HG03135 (cell line): ENCODE measurements at regions not wholly inside any gene's neighbourhood (a gene's known extent, or its start where the extent isn't known, plus 50 kb on each side); places are given as distances from the start of the nearest gene placed in this dataset.

Experiments used
- ATAC-seq: cut with Tn5 transposase; IDR thresholded peaks from one replicate; pipeline ENCODE4 v1.9.1; 2021; ENCODE audit warnings: mild to moderate bottlenecking, moderate library complexity; ENCODE audit not compliant: unreplicated experiment

DNA sequence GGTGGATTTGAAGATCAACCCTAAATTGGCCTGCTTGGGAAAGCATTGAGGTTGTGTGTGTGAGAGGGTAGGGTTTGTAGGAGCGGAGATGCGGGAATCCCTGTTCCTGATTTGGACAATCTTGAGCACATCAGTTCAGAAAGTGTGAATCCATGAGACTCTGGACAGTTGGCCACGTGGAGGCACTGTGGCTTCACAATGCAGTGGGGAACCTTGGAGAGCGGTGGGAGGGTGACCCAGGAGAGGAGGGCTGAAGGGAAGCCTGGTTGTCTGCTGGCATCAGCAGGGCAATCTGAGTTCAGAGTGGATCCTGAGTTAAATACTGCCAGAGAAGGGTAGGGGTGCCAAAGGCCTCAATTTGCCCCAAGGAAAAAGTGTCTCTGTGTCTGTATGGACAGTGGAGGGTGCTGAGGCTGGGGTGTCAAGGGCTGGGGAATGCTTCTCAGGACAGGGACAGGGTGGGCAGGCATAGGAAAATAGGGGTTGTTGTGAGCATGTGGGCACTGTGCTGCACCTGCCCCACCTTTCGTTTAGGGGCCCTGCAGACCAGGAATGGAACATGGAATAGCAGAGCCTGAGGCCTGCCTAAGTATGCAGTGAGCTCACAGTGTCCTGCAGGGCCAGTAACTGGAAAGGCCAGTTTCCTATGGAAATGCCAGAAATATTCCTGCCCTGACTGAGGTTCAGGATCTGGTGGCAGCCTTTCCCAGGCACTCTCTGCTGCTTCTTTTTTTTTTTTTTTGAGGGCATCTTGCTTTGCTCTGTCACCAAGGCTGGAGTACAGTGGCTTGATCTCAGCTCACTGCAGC is 162.9 kb upstream of the PRSS58 start:
- ATAC-seq, result no peak

DNA sequence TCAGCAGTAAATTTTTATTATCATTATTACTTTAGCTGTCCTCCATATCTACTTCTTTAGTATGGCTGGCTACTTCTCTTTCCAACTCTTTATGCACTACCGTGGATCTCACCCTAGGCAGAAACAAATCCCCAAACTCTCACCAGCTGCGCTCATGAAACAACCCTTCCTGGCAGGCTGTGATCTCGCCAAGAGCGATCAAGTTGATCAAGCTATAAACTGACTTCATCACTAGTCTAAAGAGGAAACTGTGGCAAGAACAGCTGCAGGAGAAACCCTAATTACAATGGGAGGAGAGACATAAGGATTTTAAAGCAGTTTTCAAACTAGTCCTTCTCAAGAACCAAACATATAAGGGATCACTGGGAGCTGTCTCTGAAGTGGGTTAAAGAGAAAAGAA is 160.5 kb upstream of the PRSS58 start:
- no peak for ATAC-seq

DNA sequence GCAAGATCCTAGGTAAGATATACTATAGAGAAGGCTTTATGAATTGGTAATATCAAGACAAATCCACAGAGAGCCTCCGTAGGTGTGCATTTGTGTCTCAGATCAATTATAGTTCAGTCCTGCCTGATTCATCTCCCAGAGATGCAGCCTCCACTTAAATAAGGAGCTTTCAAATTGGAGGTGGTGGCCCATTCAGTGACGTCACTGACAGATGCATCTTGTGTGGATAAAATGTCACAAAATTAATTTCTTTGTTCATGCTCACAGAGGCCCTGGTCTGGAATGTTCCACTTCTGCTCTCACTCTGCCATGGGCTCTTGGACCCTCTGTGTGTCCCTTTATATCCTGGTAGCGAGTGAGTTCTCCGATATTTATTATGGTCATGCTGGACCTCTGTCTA is 157.1 kb upstream of the PRSS58 start:
- ATAC-seq, result no peak

DNA sequence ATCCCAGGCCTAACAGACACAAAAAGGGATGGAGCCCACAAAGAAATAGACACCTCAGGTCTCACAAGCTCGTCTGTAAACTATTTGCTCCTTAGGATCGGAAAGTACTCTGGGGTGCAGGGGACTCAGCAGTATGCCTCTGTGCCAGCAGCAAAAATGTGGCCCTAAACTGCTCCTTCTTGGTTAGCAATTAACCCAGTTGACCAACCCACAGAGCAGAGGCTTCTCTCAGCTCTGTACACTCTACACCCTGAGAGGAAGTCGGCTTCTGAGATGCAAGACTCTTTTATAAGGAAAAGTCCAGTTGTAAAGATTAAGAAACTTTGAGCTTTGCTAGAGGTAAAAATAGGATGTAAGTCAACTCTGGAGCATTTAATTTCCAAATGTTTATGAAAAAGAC is 156.3 kb upstream of the PRSS58 start:
- peak; percentile 65 for ATAC-seq

DNA sequence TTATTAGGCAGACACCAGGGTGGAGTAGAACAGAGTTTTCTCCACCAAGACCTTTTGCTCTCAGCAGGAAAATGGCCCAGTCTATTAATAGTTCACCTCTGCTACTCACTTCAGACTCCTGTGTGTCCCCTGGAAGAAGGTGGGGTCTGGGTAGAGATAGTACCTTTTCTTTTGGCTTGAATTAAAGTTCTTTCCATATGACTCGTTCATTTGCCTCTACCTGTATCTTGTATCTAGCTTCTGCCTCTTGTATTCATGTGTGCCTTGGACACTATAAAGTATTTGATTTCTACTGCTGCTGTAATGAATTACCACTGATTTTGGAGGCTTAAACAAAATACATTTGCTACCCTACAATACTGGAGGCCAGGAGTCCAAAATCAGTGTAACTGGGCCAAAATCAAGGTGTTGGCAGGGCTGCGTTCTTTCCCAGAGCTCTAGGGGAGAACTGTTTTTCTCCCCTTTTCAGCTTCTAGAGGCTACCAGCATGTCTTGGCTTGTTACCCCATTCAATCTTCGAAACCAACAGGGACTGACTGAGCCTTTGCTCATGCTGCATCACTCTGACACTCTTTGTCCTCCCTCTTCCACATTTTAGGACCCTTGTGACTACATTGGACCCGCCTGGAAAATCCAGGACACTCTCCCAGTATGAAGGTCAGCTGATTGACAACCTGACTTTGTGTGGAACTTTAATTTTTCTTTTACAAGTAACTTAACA is 155.6 kb upstream of the PRSS58 start:
- peak; percentile 12 for ATAC-seq

DNA sequence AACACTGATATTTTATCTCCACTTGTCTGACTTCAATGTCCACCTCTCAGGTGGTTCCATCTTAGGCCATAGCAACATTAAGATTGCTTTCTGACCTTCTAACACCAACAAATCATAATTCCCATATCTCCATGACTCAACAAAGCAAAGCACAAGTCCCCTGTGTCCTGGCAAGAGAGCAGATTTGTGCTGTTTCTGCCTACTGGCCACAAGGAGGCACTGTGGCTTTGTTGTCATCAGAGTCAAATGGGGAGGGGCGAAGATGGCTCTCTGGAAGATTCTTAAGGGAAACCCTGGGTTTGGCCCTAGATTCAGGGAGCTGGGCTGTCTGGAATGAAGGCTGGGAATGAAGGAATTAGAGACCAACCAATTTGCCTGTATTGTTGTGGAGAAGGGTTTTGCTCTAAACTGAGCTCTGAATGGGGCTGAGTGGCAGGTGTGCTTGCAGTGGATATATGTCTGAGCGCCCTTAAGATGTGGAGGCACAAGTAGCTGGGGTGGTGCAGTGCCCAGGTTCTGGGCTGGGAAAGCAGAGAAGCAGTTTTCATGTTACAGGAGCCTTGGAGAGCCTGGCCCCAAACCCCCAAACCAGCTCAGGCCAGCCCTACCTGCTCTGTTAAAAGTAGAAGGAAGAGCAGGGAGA is 154.8 kb upstream of the PRSS58 start:
- ATAC-seq, result peak; percentile 79

DNA sequence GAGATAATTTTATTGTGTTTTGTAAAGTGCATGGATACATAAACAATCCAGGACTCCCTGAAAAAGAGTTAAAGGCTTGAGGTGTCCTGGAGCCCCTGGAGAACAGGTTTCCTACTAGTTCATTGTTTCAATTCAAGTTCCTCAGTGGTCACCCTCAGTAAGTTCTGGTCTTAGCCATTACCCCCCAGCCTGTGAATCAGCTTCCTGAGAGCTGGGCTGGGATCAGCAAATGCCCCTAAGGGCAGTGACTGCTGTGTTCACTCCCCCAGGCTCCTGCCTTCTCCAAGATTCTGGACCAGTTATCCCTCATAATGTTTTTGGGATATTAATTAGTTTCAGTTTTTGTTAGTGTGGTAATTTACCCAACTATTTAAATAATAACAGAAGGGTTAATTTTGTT is 151.6 kb upstream of the PRSS58 start:
- no peak for ATAC-seq

DNA sequence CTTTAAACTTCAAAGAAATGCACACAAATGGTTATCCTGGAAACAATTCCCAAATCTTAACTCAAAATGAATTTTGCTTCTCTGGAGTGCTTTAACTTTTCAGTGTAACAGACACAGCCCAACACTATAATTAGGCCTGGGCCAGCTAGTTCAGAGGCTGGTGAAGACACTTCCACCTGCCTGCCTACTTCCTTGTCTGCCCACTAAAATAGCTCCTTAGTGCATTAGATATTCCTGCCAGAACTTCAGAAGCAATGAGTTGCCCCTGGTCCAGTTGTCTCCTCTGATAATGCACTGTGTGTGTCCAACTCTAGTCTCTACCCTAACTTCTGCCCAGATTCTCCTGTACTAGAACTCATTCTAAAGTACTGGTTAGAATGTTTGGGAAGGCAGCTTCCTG is 150.9 kb upstream of the PRSS58 start:
- no peak for ATAC-seq

DNA sequence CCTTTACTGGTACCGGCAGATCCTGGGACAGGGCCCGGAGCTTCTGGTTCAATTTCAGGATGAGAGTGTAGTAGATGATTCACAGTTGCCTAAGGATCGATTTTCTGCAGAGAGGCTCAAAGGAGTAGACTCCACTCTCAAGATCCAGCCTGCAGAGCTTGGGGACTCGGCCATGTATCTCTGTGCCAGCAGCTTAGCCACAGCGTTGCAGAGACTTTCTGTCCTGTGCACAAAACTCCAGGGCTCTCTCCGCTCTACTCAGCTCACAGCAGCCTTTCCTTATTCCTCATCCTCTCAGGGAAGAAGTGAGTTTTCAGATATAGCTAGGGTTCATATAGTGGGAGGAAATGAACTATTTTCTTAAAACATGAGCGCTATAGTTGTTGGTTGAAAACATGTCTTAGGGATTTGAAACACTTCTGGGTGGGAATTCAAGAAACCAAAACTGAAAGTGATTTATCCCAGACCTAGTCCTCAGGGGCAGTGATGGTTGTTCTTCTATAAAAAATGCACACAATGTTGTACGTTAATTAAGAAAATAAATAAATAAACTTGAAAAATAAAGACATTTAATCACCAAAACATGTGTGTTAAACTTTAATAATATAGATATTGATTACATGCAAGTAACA is 150.2 kb upstream of the PRSS58 start:
- no peak for ATAC-seq

DNA sequence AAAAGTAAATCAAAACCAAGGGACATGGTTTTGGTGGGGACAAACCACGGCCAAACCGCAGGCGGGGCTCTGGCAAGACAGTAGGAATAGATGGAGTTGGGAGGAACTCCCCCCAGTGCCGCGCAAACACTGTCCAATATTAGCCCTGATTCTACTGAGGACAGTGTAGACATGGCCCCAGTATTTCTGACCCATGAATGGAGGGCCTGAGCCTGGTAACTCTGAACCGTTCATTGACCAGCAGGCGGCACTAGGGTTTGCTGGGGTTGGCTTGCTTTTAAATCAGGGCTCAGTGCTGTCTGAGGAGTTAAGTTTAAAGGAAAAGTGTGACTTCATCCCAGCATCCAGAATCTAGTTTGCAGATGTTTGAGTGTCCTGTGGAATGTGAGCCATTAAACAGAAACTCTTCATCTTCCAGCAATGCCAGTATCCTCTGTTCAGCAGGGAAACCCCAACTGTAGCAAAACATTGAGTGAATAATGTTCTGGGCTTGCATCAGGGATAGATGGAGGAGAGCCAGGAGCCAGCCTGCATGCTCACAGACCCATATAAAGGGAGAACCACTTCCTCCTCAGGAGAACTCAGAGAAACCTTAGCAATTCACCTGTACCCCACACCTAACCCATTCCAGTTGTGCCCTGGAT is 147.4 kb upstream of the PRSS58 start:
- no peak for ATAC-seq

DNA sequence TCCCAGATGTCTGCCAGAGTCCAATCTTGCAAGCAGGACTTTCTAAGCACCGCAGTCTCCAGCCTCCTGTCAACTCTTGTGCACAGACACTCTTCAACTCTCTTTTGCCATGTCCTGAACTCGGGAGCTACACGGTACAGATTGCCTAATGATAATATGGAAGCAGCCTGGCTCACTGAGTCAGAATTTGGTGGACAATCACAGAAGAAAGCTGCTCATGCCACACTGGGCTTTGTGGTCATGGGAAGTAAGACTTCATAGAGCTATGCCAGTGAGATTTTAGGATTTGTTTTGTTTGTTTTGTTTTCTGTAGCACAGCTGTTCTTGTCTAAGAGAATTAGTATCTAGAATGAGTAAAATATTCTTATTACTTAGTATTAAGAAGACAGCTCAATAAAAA is 144.1 kb upstream of the PRSS58 start:
- no peak for ATAC-seq

DNA sequence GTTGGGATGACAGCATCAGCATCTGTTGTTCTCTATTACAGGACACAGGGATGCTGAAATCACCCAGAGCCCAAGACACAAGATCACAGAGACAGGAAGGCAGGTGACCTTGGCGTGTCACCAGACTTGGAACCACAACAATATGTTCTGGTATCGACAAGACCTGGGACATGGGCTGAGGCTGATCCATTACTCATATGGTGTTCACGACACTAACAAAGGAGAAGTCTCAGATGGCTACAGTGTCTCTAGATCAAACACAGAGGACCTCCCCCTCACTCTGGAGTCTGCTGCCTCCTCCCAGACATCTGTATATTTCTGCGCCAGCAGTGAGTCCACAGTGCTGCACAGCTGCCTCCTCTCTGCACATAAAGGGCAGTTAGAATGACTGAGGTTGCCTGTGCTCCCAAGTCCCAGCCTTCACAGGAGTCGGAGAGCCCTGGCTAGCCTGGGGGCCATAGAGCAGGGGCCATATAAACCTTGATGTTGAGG is 142.2 kb upstream of the PRSS58 start:
- ATAC-seq, result no peak

DNA sequence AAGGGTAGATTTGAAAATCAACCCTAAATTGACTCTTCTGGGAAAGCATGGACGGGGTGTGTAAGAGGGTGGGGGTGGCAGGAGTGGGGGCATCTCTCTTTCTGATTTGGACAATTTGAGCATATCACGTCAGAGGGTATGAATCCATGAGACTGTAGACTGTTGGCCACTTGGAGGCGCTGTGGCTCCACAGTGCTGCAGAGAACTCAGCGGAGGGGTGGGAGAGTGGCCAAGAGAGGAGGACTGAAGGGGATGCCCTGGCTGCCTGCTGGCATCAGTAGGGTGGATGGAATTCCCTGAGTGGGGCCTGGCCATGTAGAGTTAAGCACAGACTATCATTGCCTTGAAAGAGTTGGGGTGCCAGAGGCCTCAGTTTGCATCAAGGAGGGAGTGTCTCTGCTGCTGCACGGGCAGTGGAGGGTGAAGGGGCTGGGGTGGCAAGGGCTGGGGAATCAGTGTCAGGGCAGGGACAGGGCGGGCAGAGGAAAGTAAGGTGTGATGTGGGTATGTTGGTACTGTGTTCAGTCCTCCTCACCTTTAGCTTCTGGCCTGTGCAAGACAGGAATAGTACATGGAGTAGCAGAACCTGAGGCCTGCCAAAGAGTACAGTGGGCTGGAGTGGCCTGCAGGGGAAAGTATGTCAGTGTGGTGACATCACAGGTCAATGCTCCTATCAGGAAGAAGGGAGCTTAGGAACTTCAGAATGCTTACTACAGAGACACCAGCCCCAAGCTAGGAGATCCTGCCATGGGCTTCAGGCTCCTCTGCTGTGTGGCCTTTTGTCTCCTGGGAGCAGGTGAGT is 133.5 kb upstream of the PRSS58 start:
- ATAC-seq, result no peak

DNA sequence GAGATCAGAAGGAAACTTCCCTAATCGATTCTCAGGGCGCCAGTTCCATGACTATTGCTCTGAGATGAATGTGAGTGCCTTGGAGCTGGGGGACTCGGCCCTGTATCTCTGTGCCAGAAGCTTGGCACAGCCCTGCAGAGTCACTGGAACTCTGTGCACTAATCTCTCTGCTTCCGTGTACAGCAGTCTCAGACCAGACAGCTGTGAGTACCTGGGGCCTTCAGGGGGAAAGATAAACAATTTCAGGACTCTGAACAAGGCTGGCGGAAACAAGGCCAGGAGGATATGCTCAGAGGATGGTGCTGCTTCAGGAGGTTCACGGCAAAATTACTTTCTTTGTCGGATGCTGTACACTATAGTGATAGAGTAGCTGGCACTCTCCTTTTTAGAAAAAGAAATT is 131.7 kb upstream of the PRSS58 start:
- ATAC-seq, result no peak

DNA sequence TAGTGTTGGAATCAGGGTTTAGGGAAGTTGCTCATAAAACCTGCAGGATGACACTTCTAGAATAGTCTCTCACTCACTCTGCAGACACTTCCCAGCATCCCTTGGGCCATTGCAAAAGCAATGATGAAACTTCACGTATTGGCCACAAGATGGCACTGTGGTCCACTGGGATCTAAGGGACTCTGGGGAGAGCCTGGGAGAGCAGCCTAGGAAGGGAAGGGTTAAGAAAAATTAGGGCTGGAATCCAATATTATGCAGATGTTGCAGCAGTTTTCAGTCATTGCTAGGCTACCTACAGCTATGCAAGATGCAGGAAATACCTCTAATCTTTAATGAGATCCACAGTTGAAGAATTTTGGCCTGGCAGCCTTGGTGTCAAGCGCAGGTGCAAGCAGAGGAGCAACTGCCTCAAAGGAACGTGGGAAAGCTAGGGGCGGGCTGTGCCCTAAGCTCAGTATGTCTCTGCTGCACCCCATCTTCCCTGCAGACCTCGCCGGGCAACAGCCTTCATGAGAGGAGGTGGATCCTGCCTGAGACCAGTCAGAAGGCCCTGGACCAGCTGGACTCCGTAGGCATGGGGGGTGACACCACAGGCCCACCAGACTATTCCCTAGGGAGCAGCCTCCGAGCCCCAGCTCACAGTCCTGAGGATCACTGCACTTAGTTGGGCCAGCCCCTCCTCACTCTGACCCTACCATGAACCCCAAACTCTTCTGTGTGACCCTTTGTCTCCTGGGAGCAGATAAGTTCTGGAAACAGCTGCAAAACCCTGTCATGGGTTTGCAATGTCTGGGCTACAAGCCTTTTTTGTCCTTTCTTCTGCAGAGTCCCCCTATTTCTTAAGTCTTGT is 127.9 kb upstream of the PRSS58 start:
- peak; percentile 82 for ATAC-seq

DNA sequence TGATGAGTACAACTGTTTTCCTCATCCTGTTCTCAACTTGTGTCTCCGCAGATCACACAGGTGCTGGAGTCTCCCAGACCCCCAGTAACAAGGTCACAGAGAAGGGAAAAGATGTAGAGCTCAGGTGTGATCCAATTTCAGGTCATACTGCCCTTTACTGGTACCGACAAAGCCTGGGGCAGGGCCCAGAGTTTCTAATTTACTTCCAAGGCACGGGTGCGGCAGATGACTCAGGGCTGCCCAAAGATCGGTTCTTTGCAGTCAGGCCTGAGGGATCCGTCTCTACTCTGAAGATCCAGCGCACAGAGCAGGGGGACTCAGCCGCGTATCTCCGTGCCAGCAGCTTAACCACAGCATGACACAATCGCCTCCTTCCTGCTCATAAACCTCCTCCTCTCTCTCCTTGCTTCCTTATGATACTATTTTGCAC is 126.7 kb upstream of the PRSS58 start:
- no peak for ATAC-seq

DNA sequence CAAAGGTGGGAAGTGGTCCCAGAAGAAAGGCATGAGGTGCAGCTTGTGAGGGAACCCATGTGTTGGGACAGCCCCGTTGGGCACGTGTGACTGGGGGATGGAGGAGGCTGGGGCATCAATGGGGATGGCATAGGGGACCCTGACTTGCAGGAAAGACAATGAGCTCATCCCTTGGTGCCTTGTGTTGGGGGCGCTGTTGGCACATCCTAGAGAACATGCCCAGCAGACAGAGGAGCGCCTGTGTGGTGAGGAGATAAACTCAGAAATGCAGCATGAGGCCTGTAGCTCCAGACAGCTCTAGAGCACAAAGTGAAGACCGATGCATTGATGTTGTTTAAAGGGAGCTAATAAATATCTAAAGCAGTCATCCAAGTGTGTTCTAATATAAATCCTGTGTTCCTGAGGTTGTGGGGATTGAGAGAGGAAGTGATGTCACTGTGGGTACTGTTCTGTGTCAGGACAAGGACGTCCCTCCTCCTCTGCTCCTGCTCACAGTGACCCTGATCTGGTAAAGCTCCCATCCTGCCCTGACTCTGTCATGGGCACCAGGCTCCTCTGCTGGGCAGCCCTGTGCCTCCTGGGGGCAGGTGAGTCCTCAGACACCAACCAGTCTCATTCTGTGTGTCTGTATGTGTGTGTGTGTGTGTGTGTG is 126.1 kb upstream of the PRSS58 start:
- no peak for ATAC-seq

DNA sequence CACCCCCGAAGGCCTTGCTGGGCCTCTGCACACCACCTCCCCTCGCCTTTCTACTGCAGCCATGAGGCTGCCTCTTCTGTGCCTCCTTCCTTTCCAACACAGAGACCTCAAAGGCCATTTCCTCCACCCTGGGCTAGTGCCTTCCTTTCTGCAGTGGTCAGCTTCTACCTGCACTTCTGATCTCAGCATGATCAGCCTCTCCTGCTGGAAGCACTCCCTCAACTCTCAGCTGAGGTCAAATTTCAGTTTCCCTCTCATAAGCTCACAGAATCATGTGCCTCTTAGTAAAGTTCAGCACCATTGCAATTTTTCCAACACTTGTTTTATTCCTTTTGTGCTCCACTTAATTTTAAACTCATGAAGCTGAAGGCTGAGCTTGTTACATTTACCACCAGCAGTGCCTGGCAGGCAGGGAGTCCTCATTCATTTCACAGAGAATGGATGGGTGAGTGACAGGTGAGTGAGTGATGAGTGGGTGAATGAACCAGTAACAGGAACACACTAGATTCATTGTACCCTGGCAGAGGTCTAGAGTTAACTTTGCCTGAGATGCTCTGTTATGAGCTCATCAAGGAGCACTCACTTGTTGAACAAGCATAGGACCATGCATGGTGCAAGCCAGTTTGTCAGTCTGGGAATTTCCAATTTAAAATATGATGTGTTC is 124.0 kb upstream of the PRSS58 start:
- no peak for ATAC-seq
